ENCODE measurements at regions not wholly inside any gene's neighbourhood (a gene's known extent, or its start where the extent isn't known, plus 50 kb on each side); places are given as distances from the start of the nearest gene placed in this dataset.
A peak's percentile ranks its signal among the peaks of the same experiment; 100 is the strongest.

DNA sequence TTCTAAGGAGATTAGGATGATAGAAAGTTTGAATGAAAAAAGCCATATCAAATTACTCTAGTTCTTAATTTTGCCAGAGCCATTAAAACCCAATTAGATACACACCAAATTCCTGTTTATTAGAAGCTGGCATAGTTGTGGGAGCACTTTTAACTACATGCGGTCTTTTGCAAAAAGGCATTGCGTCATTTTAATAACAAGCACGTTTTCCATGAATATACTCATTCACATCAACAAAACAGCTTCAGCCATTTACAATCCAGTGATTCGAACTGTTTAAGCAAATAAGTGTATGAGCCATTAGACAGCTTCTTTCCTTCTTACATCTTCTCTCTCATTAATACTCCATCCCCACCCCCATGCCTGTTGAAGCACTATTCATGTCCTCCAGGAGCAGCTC, 109.5 kb upstream of the EOLA2 start:
- no peak for TF ChIP-seq CTCF (IDR thresholded peaks at IDR 0.05; ENCODE audit: unreplicated experiment)
- no peak for DNase-seq (ENCODE audit: unreplicated experiment)
- H3K4me3 Mint-ChIP-seq (ENCODE audit: unreplicated experiment), result no peak overlapping the region
- no peak overlapping the region for H3K27ac Mint-ChIP-seq (ENCODE audit: low read depth, unreplicated experiment)
- CTCF ChIA-PET, result interaction anchor here (1.5 to 2.3 kb wide), 2 partner anchors 11 to 16 kb away, joined by 3 to 6 read pairs; no protein-coding TSS in a partner anchor
- no peaks in the 10 kb centered on the region for H3K36me3 Mint-ChIP-seq (ENCODE audit: insufficient read depth, unreplicated experiment)
- intact Hi-C loops (cut with micrococcal nuclease), result no loop called here
- POLR2A ChIA-PET, result interaction anchor here (0.8 kb wide), 1 partner anchor 11 kb away, joined by 3 read pairs; no protein-coding TSS in a partner anchor
- H3K27me3 Mint-ChIP-seq (ENCODE audit: insufficient read depth, unreplicated experiment), result no peaks in the 10 kb centered on the region
- peaks cover 7% of the 10 kb centered on the region for H3K9me3 Mint-ChIP-seq (ENCODE audit: unreplicated experiment)
- peaks cover 5% of the 10 kb centered on the region for H3K4me1 Mint-ChIP-seq (ENCODE audit: insufficient read depth, unreplicated experiment)
- no TSS peak for BruUV-seq (replicated peaks)

DNA sequence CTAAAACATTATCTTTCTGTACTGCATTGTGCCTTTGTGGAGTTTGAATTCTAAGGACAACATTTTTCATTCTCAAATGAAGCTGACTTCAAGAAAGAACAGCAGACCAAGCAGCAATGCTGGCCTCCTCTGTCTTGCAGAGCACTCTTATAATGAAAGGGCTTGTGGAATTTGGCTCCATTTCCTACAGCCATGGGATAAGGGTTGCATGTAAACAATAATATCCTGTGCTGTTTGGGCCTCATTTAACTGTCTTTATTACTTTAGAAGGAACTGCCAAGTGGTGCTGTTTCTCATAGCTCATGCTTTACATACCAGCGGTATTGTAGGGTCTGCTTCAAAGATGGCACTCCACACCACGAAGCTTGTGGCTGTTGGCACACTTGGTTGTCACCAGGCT, 111.4 kb upstream of the EOLA2 start:
- no TSS peak for BruUV-seq (replicated peaks)
- no peak overlapping the region for H3K4me3 Mint-ChIP-seq (ENCODE audit: unreplicated experiment)
- intact Hi-C loops (cut with micrococcal nuclease), result loop anchor here (10.0 kb wide), 1 partner anchor 315 kb away; the partner anchor contains the start of gene MAMLD1
- no peak overlapping the region for H3K27ac Mint-ChIP-seq (ENCODE audit: low read depth, unreplicated experiment)
- ChIA-PET CTCF (interaction anchor here (0.8 to 1.8 kb wide), 5 partner anchors 13 to 596 kb away, joined by 3 to 4 read pairs (median 4); no protein-coding TSS in a partner anchor), POLR2A (interaction anchor here (1.0 kb wide), 1 partner anchor 11 kb away, joined by 3 read pairs; no protein-coding TSS in a partner anchor)
- peaks cover 7% of the 10 kb centered on the region for H3K9me3 Mint-ChIP-seq (ENCODE audit: unreplicated experiment)
- no peak for DNase-seq (ENCODE audit: unreplicated experiment)
- no peaks in the 10 kb centered on the region for H3K27me3 Mint-ChIP-seq (ENCODE audit: insufficient read depth, unreplicated experiment)
- TF ChIP-seq CTCF (IDR thresholded peaks at IDR 0.05; ENCODE audit: unreplicated experiment), result no peak
- H3K4me1 Mint-ChIP-seq (ENCODE audit: insufficient read depth, unreplicated experiment), result peaks cover 5% of the 10 kb centered on the region
- no peaks in the 10 kb centered on the region for H3K36me3 Mint-ChIP-seq (ENCODE audit: insufficient read depth, unreplicated experiment)

GRCh38 chrX:150050387-150050786, 112.1 kb upstream of the EOLA2 start:
- intact Hi-C loops (cut with micrococcal nuclease), result loop anchor here (10.0 kb wide), 1 partner anchor 314 kb away; the partner anchor contains the start of gene MAMLD1
- no peaks in the 10 kb centered on the region for H3K36me3 Mint-ChIP-seq (ENCODE audit: insufficient read depth, unreplicated experiment)
- TF ChIP-seq CTCF (IDR thresholded peaks at IDR 0.05; ENCODE audit: unreplicated experiment), result no peak
- no peak for DNase-seq (ENCODE audit: unreplicated experiment)
- no peak overlapping the region for H3K4me3 Mint-ChIP-seq (ENCODE audit: unreplicated experiment)
- H3K27me3 Mint-ChIP-seq (ENCODE audit: insufficient read depth, unreplicated experiment), result no peaks in the 10 kb centered on the region
- ChIA-PET POLR2A (interaction anchor here (0.8 kb wide), 2 partner anchors 14 to 80 kb away, joined by 3 to 4 read pairs; no protein-coding TSS in a partner anchor), CTCF (interaction anchor here (0.8 to 1.8 kb wide), 5 partner anchors 12 to 596 kb away, joined by 3 to 4 read pairs (median 4); no protein-coding TSS in a partner anchor)
- no peaks in the 10 kb centered on the region for H3K4me1 Mint-ChIP-seq (ENCODE audit: insufficient read depth, unreplicated experiment)
- no TSS peak for BruUV-seq (replicated peaks)
- H3K9me3 Mint-ChIP-seq (ENCODE audit: unreplicated experiment), result peaks cover 7% of the 10 kb centered on the region
- no peak overlapping the region for H3K27ac Mint-ChIP-seq (ENCODE audit: low read depth, unreplicated experiment)

DNA sequence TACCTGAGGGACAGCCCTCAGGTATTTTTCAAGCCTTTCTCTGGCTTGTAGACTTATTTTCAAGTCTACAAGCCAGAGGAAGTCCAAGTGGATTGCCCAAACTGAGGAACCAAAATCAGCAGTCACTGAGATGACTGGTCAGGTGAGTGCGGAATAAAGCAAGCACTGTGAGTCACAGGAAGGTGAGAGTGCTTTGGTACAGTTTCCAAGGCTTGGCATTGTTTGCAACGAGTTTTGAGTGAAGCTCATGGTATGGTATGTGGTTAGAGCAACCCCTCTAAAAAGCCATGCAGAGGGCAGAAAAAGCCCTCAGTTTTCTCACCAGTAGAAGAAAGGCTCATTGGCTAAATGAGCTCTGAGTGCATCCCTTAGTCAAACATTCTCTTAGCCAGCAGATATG, 112.8 kb upstream of the EOLA2 start:
- DNase-seq (ENCODE audit: unreplicated experiment), result peak; percentile 75
- intact Hi-C loops (cut with micrococcal nuclease), result loop anchor here (10.0 kb wide), 1 partner anchor 314 kb away; the partner anchor contains the start of gene MAMLD1
- no peaks in the 10 kb centered on the region for H3K27me3 Mint-ChIP-seq (ENCODE audit: insufficient read depth, unreplicated experiment)
- H3K27ac Mint-ChIP-seq (ENCODE audit: low read depth, unreplicated experiment), result no peak overlapping the region
- TF ChIP-seq CTCF (IDR thresholded peaks at IDR 0.05; ENCODE audit: unreplicated experiment), result no peak
- CTCF ChIA-PET, result interaction anchor here (1.1 to 1.8 kb wide), 2 partner anchors 17 to 313 kb away, joined by 3 to 4 read pairs; no protein-coding TSS in a partner anchor
- POLR2A ChIA-PET, result interaction anchor here (0.8 kb wide), 3 partner anchors 14 to 81 kb away, joined by 3 to 4 read pairs (median 3); no protein-coding TSS in a partner anchor
- H3K4me1 Mint-ChIP-seq (ENCODE audit: insufficient read depth, unreplicated experiment), result no peaks in the 10 kb centered on the region
- peaks cover 2% of the 10 kb centered on the region for H3K9me3 Mint-ChIP-seq (ENCODE audit: unreplicated experiment)
- BruUV-seq (replicated peaks), result no TSS peak
- H3K4me3 Mint-ChIP-seq (ENCODE audit: unreplicated experiment), result no peak overlapping the region
- H3K36me3 Mint-ChIP-seq (ENCODE audit: insufficient read depth, unreplicated experiment), result no peaks in the 10 kb centered on the region

All from MCF 10A (cell line).